ENCODE measurements at regions not wholly inside any gene's neighbourhood (a gene's known extent, or its start where the extent isn't known, plus 50 kb on each side); places are given as distances from the start of the nearest gene placed in this dataset.
A peak's percentile ranks its signal among the peaks of the same experiment; 100 is the strongest.

GRCh38 chr9:107874591-107875369 lies 385.2 kb upstream of the KLF4 start:
- peak overlapping the region; percentile 89 to 97 (median 95) for H3K27ac Mint-ChIP-seq
- intact Hi-C loops (cut with micrococcal nuclease) = loop anchor here in 1 of 2 donors (5.0 to 10.0 kb wide), 5 partner anchors 32 to 390 kb away; partner anchors contain the start of gene KLF4
- Histone ChIP-seq H3K36me3 (replicated peaks in 1 of 2; ENCODE audit: control insufficient read depth in 1 of 2, insufficient read depth in 2 of 2, low read length in 2 of 2) (no peaks in the 10 kb centered on the region), H3K9me3 (replicated peaks in 1 of 2; ENCODE audit: control insufficient read depth in 1 of 2, insufficient read depth in 1 of 2, low read length in 2 of 2) (no peaks in the 10 kb centered on the region), H3K79me2 (ENCODE audit: insufficient read depth, low read length) (no peaks in the 10 kb centered on the region), H3K4me3 (replicated peaks in 1 of 3; ENCODE audit: low read depth in 2 of 3, low read length in 3 of 3) (peak overlapping the region in 1 of 3 experiments; percentile 46), H3K27ac (ENCODE audit: low read depth in 1 of 2, low read length in 2 of 2) (peak overlapping the region; percentile 71 to 88), H3K9ac (ENCODE audit: insufficient read depth, low read length, poor library complexity, severe bottlenecking) (peak overlapping the region; percentile 46), H2AFZ (ENCODE audit: insufficient read depth, low read depth, low read length, poor library complexity, severe bottlenecking) (no peak overlapping the region), H3K27me3 (ENCODE audit: control insufficient read depth in 2 of 2, insufficient read depth in 2 of 2, low read length in 2 of 2) (no peaks in the 10 kb centered on the region), H3K4me1 (ENCODE audit: control insufficient read depth in 1 of 2, insufficient read depth in 2 of 2, low read length in 2 of 2) (peaks cover 63 to 76% of the 10 kb centered on the region in 2 donors), H4K20me1 (ENCODE audit: insufficient read depth, low read length) (no peaks in the 10 kb centered on the region), H3K4me2 (replicated peaks; ENCODE audit: extremely low read depth, low read length, poor library complexity, severe bottlenecking) (peak overlapping the region; percentile 62)
- no peaks in the 10 kb centered on the region for H3K36me3 Mint-ChIP-seq
- peak overlapping the region in 1 of 2 donors; percentile 59 for H3K4me3 Mint-ChIP-seq
- peaks cover 78% of the 10 kb centered on the region for H3K4me1 Mint-ChIP-seq
- TF ChIP-seq, protein P1, sequence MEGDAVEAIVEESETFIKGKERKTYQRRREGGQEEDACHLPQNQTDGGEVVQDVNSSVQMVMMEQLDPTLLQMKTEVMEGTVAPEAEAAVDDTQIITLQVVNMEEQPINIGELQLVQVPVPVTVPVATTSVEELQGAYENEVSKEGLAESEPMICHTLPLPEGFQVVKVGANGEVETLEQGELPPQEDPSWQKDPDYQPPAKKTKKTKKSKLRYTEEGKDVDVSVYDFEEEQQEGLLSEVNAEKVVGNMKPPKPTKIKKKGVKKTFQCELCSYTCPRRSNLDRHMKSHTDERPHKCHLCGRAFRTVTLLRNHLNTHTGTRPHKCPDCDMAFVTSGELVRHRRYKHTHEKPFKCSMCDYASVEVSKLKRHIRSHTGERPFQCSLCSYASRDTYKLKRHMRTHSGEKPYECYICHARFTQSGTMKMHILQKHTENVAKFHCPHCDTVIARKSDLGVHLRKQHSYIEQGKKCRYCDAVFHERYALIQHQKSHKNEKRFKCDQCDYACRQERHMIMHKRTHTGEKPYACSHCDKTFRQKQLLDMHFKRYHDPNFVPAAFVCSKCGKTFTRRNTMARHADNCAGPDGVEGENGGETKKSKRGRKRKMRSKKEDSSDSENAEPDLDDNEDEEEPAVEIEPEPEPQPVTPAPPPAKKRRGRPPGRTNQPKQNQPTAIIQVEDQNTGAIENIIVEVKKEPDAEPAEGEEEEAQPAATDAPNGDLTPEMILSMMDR (IDR thresholded peaks at IDR 0.05) = no peak
- peaks cover 0 to 2% (median 0%) of the 10 kb centered on the region in 7 donors for H3K9me3 Mint-ChIP-seq
- no peaks in the 10 kb centered on the region for H3K27me3 Mint-ChIP-seq (ENCODE audit: low read depth in 3 of 3)
- WGBS (ENCODE audit: insufficient coverage) = 9% methylated on average over 6 of the region's 14 CpGs
- DNase-seq = peak; percentile 62 to 79 (median 69)

DNA sequence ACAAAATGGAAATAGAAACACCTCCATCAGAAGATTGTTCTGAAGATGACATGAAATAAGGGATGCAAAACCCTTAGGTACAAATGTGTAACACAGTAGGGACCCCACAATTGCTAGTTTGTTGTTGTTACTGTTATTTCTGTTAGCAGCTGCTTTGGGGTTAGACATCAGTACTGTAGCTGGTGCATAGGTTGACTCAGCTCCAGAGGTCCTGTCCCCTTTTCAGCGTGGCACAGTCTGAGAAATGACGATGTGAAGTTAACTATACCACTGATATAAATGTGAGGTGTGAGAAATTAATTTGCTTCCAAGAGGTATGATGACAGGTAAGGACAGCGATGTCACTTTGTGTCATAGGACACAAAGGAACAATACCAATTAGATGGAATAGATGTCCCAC lies 384.6 kb upstream of the KLF4 start:
- H3K4me1 Mint-ChIP-seq = peaks cover 76% of the 10 kb centered on the region
- no peaks in the 10 kb centered on the region for H3K27me3 Mint-ChIP-seq (ENCODE audit: low read depth in 3 of 3)
- no peaks in the 10 kb centered on the region for H3K36me3 Mint-ChIP-seq
- Histone ChIP-seq H4K20me1 (ENCODE audit: insufficient read depth, low read length) (no peaks in the 10 kb centered on the region), H3K27ac (ENCODE audit: low read depth in 1 of 2, low read length in 2 of 2) (peak overlapping the region in 1 of 2 donors; percentile 88), H3K36me3 (replicated peaks in 1 of 2; ENCODE audit: control insufficient read depth in 1 of 2, insufficient read depth in 2 of 2, low read length in 2 of 2) (no peaks in the 10 kb centered on the region), H3K9ac (ENCODE audit: insufficient read depth, low read length, poor library complexity, severe bottlenecking) (no peak overlapping the region), H3K4me1 (ENCODE audit: control insufficient read depth in 1 of 2, insufficient read depth in 2 of 2, low read length in 2 of 2) (peaks cover 67 to 77% of the 10 kb centered on the region in 2 donors), H2AFZ (ENCODE audit: insufficient read depth, low read depth, low read length, poor library complexity, severe bottlenecking) (no peak overlapping the region), H3K4me2 (replicated peaks; ENCODE audit: extremely low read depth, low read length, poor library complexity, severe bottlenecking) (peak overlapping the region; percentile 62), H3K27me3 (ENCODE audit: control insufficient read depth in 2 of 2, insufficient read depth in 2 of 2, low read length in 2 of 2) (no peaks in the 10 kb centered on the region), H3K79me2 (ENCODE audit: insufficient read depth, low read length) (no peaks in the 10 kb centered on the region), H3K9me3 (replicated peaks in 1 of 2; ENCODE audit: control insufficient read depth in 1 of 2, insufficient read depth in 1 of 2, low read length in 2 of 2) (no peaks in the 10 kb centered on the region), H3K4me3 (replicated peaks in 1 of 3; ENCODE audit: low read depth in 2 of 3, low read length in 3 of 3) (peak overlapping the region in 1 of 3 experiments; percentile 46)
- intact Hi-C loops (cut with micrococcal nuclease) = loop anchor here in 1 of 2 donors (5.0 to 10.0 kb wide), 2 partner anchors 183 to 389 kb away; partner anchors contain the start of gene KLF4
- peaks cover 0 to 2% (median 0%) of the 10 kb centered on the region in 7 donors for H3K9me3 Mint-ChIP-seq
- WGBS (ENCODE audit: insufficient coverage) = no CpG with 5 or more reads among the region's 3 CpGs
- TF ChIP-seq, protein P1 (IDR thresholded peaks at IDR 0.05) = no peak
- DNase-seq = no peak
- no peak overlapping the region for H3K4me3 Mint-ChIP-seq
- peak overlapping the region in 6 of 7 donors; percentile 89 to 95 (median 94) for H3K27ac Mint-ChIP-seq

Data from CD14-positive monocyte (primary cell).